Renal cortical epithelial cell (primary cell): ENCODE measurements at regions not wholly inside any gene's neighbourhood (a gene's known extent, or its start where the extent isn't known, plus 50 kb on each side); places are given as distances from the start of the nearest gene placed in this dataset.
"Not testable (repeated sequence)": the region's sequence is repeated elsewhere in the genome, so short reads cannot be mapped to it uniquely, and the experiment has no call there.

Experiments used
- DNase-seq: peaks from one replicate; pipeline ENCODE4 v3.0.0-alpha.2; 2011; ENCODE audit warnings: low read depth

- DNase-seq, result no peak
These were observed 65.1 kb upstream of the RASD2 start for GRCh38 chr22:35475545-35475944.

GRCh38 chr22:35476341-35476740 is 64.3 kb upstream of the RASD2 start:
- peak; percentile 79 for DNase-seq

GRCh38 chr22:35477911-35478582 is 62.6 kb upstream of the RASD2 start:
- DNase-seq, result peak; percentile 91

- DNase-seq, result no peak
These were observed 62.0 kb upstream of the RASD2 start for GRCh38 chr22:35478633-35479107.

- peak; percentile 7 for DNase-seq
These were observed 61.3 kb upstream of the RASD2 start for GRCh38 chr22:35479359-35479758.

GRCh38 chr22:35479985-35480550 is 60.6 kb upstream of the RASD2 start:
- DNase-seq, result peak; percentile 79

- no peak for DNase-seq
These were observed 59.7 kb upstream of the RASD2 start for GRCh38 chr22:35480627-35481550.

- no peak for DNase-seq
These were observed 58.3 kb upstream of the RASD2 start for GRCh38 chr22:35482311-35482710.

- no peak for DNase-seq
These were observed 57.7 kb upstream of the RASD2 start for GRCh38 chr22:35482974-35483373.

- DNase-seq, result no peak
These were observed 56.9 kb upstream of the RASD2 start for GRCh38 chr22:35483730-35484129.

- no peak for DNase-seq
These were observed 55.7 kb upstream of the RASD2 start for GRCh38 chr22:35484651-35485556.

- DNase-seq, result no peak
These were observed 54.5 kb upstream of the RASD2 start for GRCh38 chr22:35486116-35486631.

GRCh38 chr22:35487623-35488022 is 53.0 kb upstream of the RASD2 start:
- DNase-seq, result not testable (repeated sequence)

GRCh38 chr22:35488513-35488912 is 52.1 kb upstream of the RASD2 start:
- DNase-seq, result no peak

- DNase-seq, result no peak
These were observed 51.4 kb upstream of the RASD2 start for GRCh38 chr22:35489239-35489638.
